SK-N-SH (cell line): ENCODE measurements at regions not wholly inside any gene's neighbourhood (a gene's known extent, or its start where the extent isn't known, plus 50 kb on each side); places are given as distances from the start of the nearest gene placed in this dataset.

Experiments used
- CTCF ChIA-PET: fragments of 300-600, 350-600 bp; formaldehyde crosslinking; extraction: SDS; loops from one replicate; lab custom pipeline; 2021; lab: Yijun Ruan, JAX
- POLR2A ChIA-PET: fragments of 350-600 bp; sonication (Branson Sonifier 250); formaldehyde crosslinking; extraction: SDS; loops from one replicate; lab custom pipeline; 2020; ENCODE audit warnings: antibody characterized with exemption, inconsistent platforms; lab: Yijun Ruan, JAX
- DNase-seq: peaks from one replicate; pipeline ENCODE4 v3.0.0; 2012
- H2AFZ ChIP-seq: fragments of 200-600 bp; sonication (generic); 2 replicates; pipeline ENCODE4 v1.8.1; 2016; ENCODE audit warnings: antibody characterized with exemption, mild to moderate bottlenecking, low read depth
- H3F3A ChIP-seq: fragments of 200-600 bp; sonication (generic); replicated peaks from 2 replicates; pipeline ENCODE3; 2016; ENCODE audit warnings: antibody characterized with exemption, mild to moderate bottlenecking; ENCODE audit not compliant: insufficient read depth
- H3K27ac ChIP-seq, 2 experiments: fragments of 200-500 bp in 1 of 2; fragments of 200-600 bp in 1 of 2; sonication (Bioruptor generic) in 1 of 2; sonication (generic), shearing (Covaris generic) in 1 of 2; 2 replicates each; pipeline versions ENCODE4 v1.5.1 to v1.6.1; 2014 to 2016; ENCODE audit warnings: low read depth in 2 of 2, inconsistent platforms in 1 of 2, low read length in 1 of 2, mild to moderate bottlenecking in 1 of 2, mixed read lengths in 1 of 2
- H3K27me3 ChIP-seq: fragments of 200-600 bp; sonication (generic), shearing (Covaris generic); 2 replicates; pipeline ENCODE4 v1.6.1; 2016; ENCODE audit warnings: mixed run types; ENCODE audit not compliant: insufficient read depth
- H3K36me3 ChIP-seq, 2 experiments: fragments of 200-500 bp in 1 of 2; fragments of 200-600 bp in 1 of 2; sonication (Bioruptor generic) in 1 of 2; sonication (generic) in 1 of 2; replicated peaks in 1 of 2; 2 replicates each; pipeline versions ENCODE3 to v1.5.1; 2014 to 2016; ENCODE audit warnings: low read length in 1 of 2, mild to moderate bottlenecking in 1 of 2; ENCODE audit not compliant: insufficient read depth in 2 of 2, control insufficient read depth in 1 of 2
- H3K4me1 ChIP-seq, 2 experiments: fragments of 200-500 bp in 1 of 2; fragments of 200-600 bp in 1 of 2; sonication (Bioruptor generic) in 1 of 2; sonication (generic), shearing (Covaris generic) in 1 of 2; 2 replicates each; pipeline versions ENCODE4 v1.5.1 to v1.6.1; 2014 to 2016; ENCODE audit warnings: low read depth in 1 of 2, low read length in 1 of 2, mixed run types in 1 of 2; ENCODE audit not compliant: insufficient read depth in 2 of 2, control insufficient read depth in 1 of 2
- H3K4me2 ChIP-seq: fragments of 200-600 bp; sonication (generic), shearing (Covaris generic); 2 replicates; pipeline ENCODE4 v1.6.1; 2017; ENCODE audit warnings: mixed run types
- H3K4me3 ChIP-seq, 2 experiments: fragments of 200-500 bp in 1 of 2; fragments of 200-600 bp in 1 of 2; sonication (Bioruptor generic) in 1 of 2; sonication (generic), shearing (Covaris generic) in 1 of 2; 2 replicates each; pipeline versions ENCODE4 v1.5.1 to v1.8.1; 2014 to 2016; ENCODE audit warnings: low read depth in 2 of 2, inconsistent platforms in 1 of 2, low read length in 1 of 2, mild to moderate bottlenecking in 1 of 2, mixed read lengths in 1 of 2, moderate library complexity in 1 of 2
- H3K79me2 ChIP-seq: fragments of 200-600 bp; sonication (generic); 2 replicates; pipeline ENCODE4 v1.8.1; 2017; ENCODE audit warnings: mild to moderate bottlenecking; ENCODE audit not compliant: insufficient read depth
- H3K9ac ChIP-seq: fragments of 200-600 bp; sonication (generic); 2 replicates; pipeline ENCODE4 v1.6.1; 2017; ENCODE audit warnings: mixed run types
- H3K9me2 ChIP-seq: fragments of 200-600 bp; sonication (generic); 2 replicates; pipeline ENCODE4 v1.6.1; 2017; ENCODE audit warnings: mixed run types
- H3K9me3 ChIP-seq: fragments of 200-600 bp; sonication (generic); 2 replicates; pipeline ENCODE4 v1.6.1; 2017; ENCODE audit warnings: mixed run types, mild to moderate bottlenecking, moderate library complexity
- H4K20me1 ChIP-seq: fragments of 200-600 bp; sonication (generic); 2 replicates; pipeline ENCODE4 v1.6.1; 2017; ENCODE audit warnings: mild to moderate bottlenecking, mixed run types; ENCODE audit not compliant: insufficient read depth
- CHD2 ChIP-seq: fragments of 150-350 bp; IDR thresholded peaks from 2 replicates; pipeline ENCODE4 v1.6.1; 2018; ENCODE audit warnings: low read length; ENCODE audit not compliant: partially characterized antibody
- CTCF ChIP-seq: fragments of 200-600 bp; sonication (generic); IDR thresholded peaks from 2 replicates; pipeline ENCODE4 v1.6.1; 2017; ENCODE audit warnings: antibody characterized with exemption, mild to moderate bottlenecking, moderate library complexity
- ELF1 ChIP-seq: IDR thresholded peaks from 2 replicates; pipeline ENCODE4 v1.4.0; 2012
- EP300 ChIP-seq, 2 experiments: IDR thresholded peaks; 2 replicates each; pipeline versions ENCODE4 v1.4.0 to v1.6.1; 2012; ENCODE audit warnings: borderline replicate concordance in 1 of 2, low read depth in 1 of 2, low read length in 1 of 2
- JUND ChIP-seq: IDR thresholded peaks from 2 replicates; pipeline ENCODE4 v1.4.0; 2012
- NRF1 ChIP-seq: IDR thresholded peaks from 2 replicates; pipeline ENCODE4 v1.6.1; 2012; ENCODE audit warnings: low read depth, mild to moderate bottlenecking, low read length
- PBX3 ChIP-seq: IDR thresholded peaks from 2 replicates; pipeline ENCODE4; 2012
- POLR2AphosphoS5 ChIP-seq: IDR thresholded peaks from 2 replicates; pipeline ENCODE4 v1.6.1; 2012; ENCODE audit warnings: low read depth, low read length
- RAD21 ChIP-seq: IDR thresholded peaks from 2 replicates; pipeline ENCODE4 v1.6.1; 2012; ENCODE audit warnings: mild to moderate bottlenecking, low read length
- REST ChIP-seq: IDR thresholded peaks from 2 replicates; pipeline ENCODE4 v1.6.1; 2012; ENCODE audit warnings: mild to moderate bottlenecking, low read depth, low read length, moderate library complexity
- SMC3 ChIP-seq: IDR thresholded peaks from 2 replicates; pipeline ENCODE4 v1.6.1; 2012; ENCODE audit warnings: low read depth, low read length, improper control_type of control experiment
- TCF12 ChIP-seq: IDR thresholded peaks from 2 replicates; pipeline ENCODE4 v1.4.0; 2012
- USF1 ChIP-seq: IDR thresholded peaks from 2 replicates; pipeline ENCODE4 v1.4.0; 2012; ENCODE audit warnings: low read depth, borderline replicate concordance
- USF2 ChIP-seq: fragments of 150-350 bp; IDR thresholded peaks from 2 replicates; pipeline ENCODE4 v1.6.1; 2017; ENCODE audit warnings: antibody characterized with exemption, low read length, low read depth, borderline replicate concordance
- ZBTB33 ChIP-seq: IDR thresholded peaks from 2 replicates; pipeline ENCODE4 v1.4.0; 2012; ENCODE audit warnings: low read depth, borderline replicate concordance
- WGBS: methylation state at CpG from one replicate; pipeline ENCODE4 v1.1.6; 2017; ENCODE audit warnings: low lambda C conversion rate; 5-methylcytosine and 5-hydroxymethylcytosine counted together

- H3K36me3 ChIP-seq = no peaks in the 10 kb centered on the region
- no peaks in the 10 kb centered on the region for H3K4me1 ChIP-seq
- H4K20me1 ChIP-seq = no peaks in the 10 kb centered on the region
- no peak overlapping the region for H3K9ac ChIP-seq
- H3K79me2 ChIP-seq = no peaks in the 10 kb centered on the region
- POLR2A ChIA-PET = no interaction called here
- no peaks in the 10 kb centered on the region for H3F3A ChIP-seq
- no peak overlapping the region for H3K4me2 ChIP-seq
- H2AFZ ChIP-seq = no peak overlapping the region
- DNase-seq = no peak
- WGBS = 23% methylated on average over 7 of the region's 8 CpGs
- CTCF ChIA-PET = interaction anchor here (0.6 kb wide), 1 partner anchor 25 kb away, joined by 3 read pairs; no protein-coding TSS in a partner anchor
- H3K4me3 ChIP-seq = no peak overlapping the region
- H3K9me2 ChIP-seq = no peaks in the 10 kb centered on the region
- TF ChIP-seq CHD2 (no peak), REST (no peak), TCF12 (no peak), USF1 (no peak), JUND (no peak), POLR2AphosphoS5 (no peak), PBX3 (no peak), ZBTB33 (no peak), RAD21 (no peak), CTCF (no peak), NRF1 (no peak), SMC3 (no peak), EP300 (IDR thresholded peaks at IDR 0.05; ENCODE audit: borderline replicate concordance in 1 of 2, low read depth in 1 of 2, low read length in 1 of 2) (no peak), USF2 (no peak), ELF1 (no peak)
- H3K27ac ChIP-seq = no peak overlapping the region
- no peaks in the 10 kb centered on the region for H3K27me3 ChIP-seq
- peaks cover 4% of the 10 kb centered on the region; the same call in 1 of the 2 replicates for H3K9me3 ChIP-seq
These were observed 99.0 kb upstream of the LARGE1 start for GRCh38 chr22:34019190-34019845.
